MCF 10A (cell line): ENCODE measurements at regions not wholly inside any gene's neighbourhood (a gene's known extent, or its start where the extent isn't known, plus 50 kb on each side); places are given as distances from the start of the nearest gene placed in this dataset.

Experiments
- BruUV-seq: library from RNA; stranded (reverse); fragments of 400-500 nt; replicated peaks from 2 replicates; lab custom pipeline; 2021; lab: Mats Ljungman, UMichigan
- CTCF ChIA-PET: fragments of 300-600 bp; sonication (Branson Sonifier 250); formaldehyde crosslinking; extraction: SDS; loops from one replicate; lab custom pipeline; 2021; ENCODE audit warnings: antibody characterized with exemption, inconsistent platforms; lab: Yijun Ruan, JAX
- POLR2A ChIA-PET: fragments of 300-600, 350-650 bp; sonication (Branson Sonifier 250); formaldehyde crosslinking; extraction: SDS; loops from one replicate; lab custom pipeline; 2020; ENCODE audit warnings: antibody characterized with exemption, inconsistent platforms; lab: Yijun Ruan, JAX
- DNase-seq: peaks from one replicate; pipeline ENCODE4 v3.0.0-alpha.2; 2018; ENCODE audit not compliant: unreplicated experiment
- H3K27ac Mint-ChIP-seq: one replicate; pipeline ENCODE4 v1.8.0; 2022; ENCODE audit warnings: mild to moderate bottlenecking, low read depth, mixed read lengths; ENCODE audit not compliant: unreplicated experiment
- H3K27me3 Mint-ChIP-seq: one replicate; pipeline ENCODE4 v1.8.0; 2022; ENCODE audit warnings: mixed read lengths; ENCODE audit not compliant: insufficient read depth, unreplicated experiment
- H3K36me3 Mint-ChIP-seq: one replicate; pipeline ENCODE4 v1.8.0; 2022; ENCODE audit warnings: mild to moderate bottlenecking, moderate library complexity, mixed read lengths; ENCODE audit not compliant: insufficient read depth, unreplicated experiment
- H3K4me1 Mint-ChIP-seq: one replicate; pipeline ENCODE4 v1.8.0; 2022; ENCODE audit warnings: mixed read lengths; ENCODE audit not compliant: insufficient read depth, unreplicated experiment
- H3K4me3 Mint-ChIP-seq: one replicate; pipeline ENCODE4 v1.8.0; 2022; ENCODE audit warnings: mild to moderate bottlenecking, moderate library complexity, mixed read lengths; ENCODE audit not compliant: unreplicated experiment
- H3K9me3 Mint-ChIP-seq: one replicate; pipeline ENCODE4 v1.8.0; 2022; ENCODE audit warnings: mixed read lengths; ENCODE audit not compliant: unreplicated experiment
- CTCF ChIP-seq: fragments of 200-600 bp; IDR thresholded peaks from one replicate; pipeline ENCODE4 v1.8.0; 2022; ENCODE audit warnings: antibody characterized with exemption, mild to moderate bottlenecking; ENCODE audit not compliant: unreplicated experiment
- intact Hi-C: fragments of 100-400 bp; cut with micrococcal nuclease; formaldehyde crosslinking; loops from 2 replicates; pipeline ENCODE4 v1.14.1; 2022

- CTCF ChIA-PET = interaction anchor here (0.6 to 1.5 kb wide), 5 partner anchors 14 to 570 kb away, joined by 3 to 4 read pairs (median 3); no protein-coding TSS in a partner anchor
- DNase-seq = no peak
- Mint-ChIP-seq H3K9me3 (peaks cover 21% of the 10 kb centered on the region), H3K36me3 (no peaks in the 10 kb centered on the region), H3K27me3 (no peaks in the 10 kb centered on the region), H3K4me1 (peaks cover 5% of the 10 kb centered on the region), H3K27ac (no peak overlapping the region), H3K4me3 (no peak overlapping the region)
- no TSS peak for BruUV-seq
- TF ChIP-seq CTCF = no peak
- intact Hi-C loops = no loop called here
- POLR2A ChIA-PET = interaction anchor here (0.7 to 1.2 kb wide), 2 partner anchors 29 to 105 kb away, joined by 3 read pairs; no protein-coding TSS in a partner anchor
These were observed 71.2 kb downstream of the CHRM3 start for GRCh38 chr1:239457491-239458143.

DNA sequence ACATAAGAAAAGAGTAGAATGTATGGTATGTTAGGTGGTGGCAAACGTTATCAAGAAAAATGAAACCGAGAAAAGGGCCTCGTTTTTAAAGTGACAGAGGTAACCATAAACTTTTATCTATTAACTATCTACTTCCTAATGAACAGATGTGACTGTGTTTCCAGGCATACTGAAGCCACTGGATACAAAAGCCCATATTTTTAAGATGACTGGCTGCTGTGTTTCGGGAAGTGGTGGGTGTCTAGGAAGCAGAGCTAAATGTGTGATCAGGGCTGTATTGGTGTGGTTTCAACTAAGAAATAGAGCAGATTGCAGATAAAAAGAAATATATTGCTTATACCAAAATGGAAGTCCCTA is 71.8 kb downstream of the CHRM3 start:
- no TSS peak for BruUV-seq
- Mint-ChIP-seq H3K4me1 (peaks cover 5% of the 10 kb centered on the region), H3K36me3 (no peaks in the 10 kb centered on the region), H3K4me3 (no peak overlapping the region), H3K27me3 (no peaks in the 10 kb centered on the region), H3K27ac (no peak overlapping the region), H3K9me3 (peaks cover 21% of the 10 kb centered on the region)
- POLR2A ChIA-PET = interaction anchor here (0.7 to 1.2 kb wide), 2 partner anchors 28 to 105 kb away, joined by 3 read pairs; no protein-coding TSS in a partner anchor
- intact Hi-C loops = no loop called here
- DNase-seq = no peak
- TF ChIP-seq CTCF = no peak
- CTCF ChIA-PET = interaction anchor here (0.6 to 0.7 kb wide), 2 partner anchors 58 to 85 kb away, joined by 3 read pairs; no protein-coding TSS in a partner anchor

DNA sequence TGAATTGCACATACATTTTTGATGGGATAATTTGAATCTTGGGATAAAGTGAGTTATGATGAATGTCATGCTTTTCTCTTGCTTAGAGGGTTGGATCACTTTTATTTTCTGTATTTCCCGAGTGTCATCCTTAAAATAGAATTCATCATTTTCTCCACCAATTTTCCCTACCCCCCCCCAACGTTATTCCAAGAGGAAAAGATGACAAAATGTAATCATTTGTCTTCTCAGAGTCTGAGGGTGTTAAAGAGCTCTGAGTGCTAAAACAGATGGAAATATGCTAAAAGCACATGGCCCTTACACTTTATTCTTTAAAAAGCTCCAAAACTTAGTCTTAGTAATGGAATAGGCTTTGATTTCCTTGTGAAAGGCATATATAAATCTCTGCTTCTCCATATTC is 81.4 kb downstream of the CHRM3 start:
- Mint-ChIP-seq H3K9me3 (peaks cover 10% of the 10 kb centered on the region), H3K27me3 (no peaks in the 10 kb centered on the region), H3K4me1 (no peaks in the 10 kb centered on the region), H3K36me3 (no peaks in the 10 kb centered on the region), H3K27ac (no peak overlapping the region), H3K4me3 (no peak overlapping the region)
- intact Hi-C loops = no loop called here
- no peak for TF ChIP-seq CTCF
- ChIA-PET CTCF (interaction anchor here (0.6 to 1.2 kb wide), 4 partner anchors 11 to 1151 kb away, joined by 3 to 4 read pairs (median 4); no protein-coding TSS in a partner anchor), POLR2A (interaction anchor here (1.3 kb wide), 1 partner anchor 10 kb away, joined by 4 read pairs; no protein-coding TSS in a partner anchor)
- no TSS peak for BruUV-seq
- DNase-seq = no peak

DNA sequence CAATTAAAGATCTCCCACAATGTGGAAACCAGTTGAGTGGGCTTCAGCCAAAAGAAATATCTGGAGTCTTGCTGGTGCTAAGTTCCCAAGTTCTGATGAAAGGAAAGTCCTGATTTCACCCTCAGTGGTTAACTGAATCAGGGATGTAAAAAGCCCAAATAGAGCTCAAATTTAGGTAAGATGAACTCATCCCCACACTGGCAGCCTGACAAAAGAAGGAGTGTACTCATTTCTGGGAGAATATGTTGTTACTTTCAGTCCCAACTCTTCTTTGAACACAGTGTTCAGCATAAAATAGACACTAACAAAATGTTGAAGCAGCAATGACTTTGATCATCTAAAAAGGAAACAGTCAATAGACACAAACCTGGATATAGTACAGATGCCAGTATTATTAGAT is 91.7 kb downstream of the CHRM3 start:
- Mint-ChIP-seq H3K4me3 (no peak overlapping the region), H3K27me3 (no peaks in the 10 kb centered on the region), H3K4me1 (no peaks in the 10 kb centered on the region), H3K27ac (no peak overlapping the region), H3K36me3 (no peaks in the 10 kb centered on the region), H3K9me3 (peaks cover 14% of the 10 kb centered on the region)
- intact Hi-C loops = no loop called here
- POLR2A ChIA-PET = interaction anchor here (1.1 kb wide), 1 partner anchor 10 kb away, joined by 4 read pairs; no protein-coding TSS in a partner anchor
- DNase-seq = no peak
- no peak for TF ChIP-seq CTCF
- CTCF ChIA-PET = interaction anchor here (0.6 to 1.2 kb wide), 4 partner anchors 9 to 701 kb away, joined by 3 to 4 read pairs (median 3); partner anchors contain the start of gene CHRM3
- BruUV-seq = no TSS peak
